HG02623 (cell line): ENCODE measurements at regions not wholly inside any gene's neighbourhood (a gene's known extent, or its start where the extent isn't known, plus 50 kb on each side); places are given as distances from the start of the nearest gene placed in this dataset.
"Not testable (repeated sequence)": the region's sequence is repeated elsewhere in the genome, so short reads cannot be mapped to it uniquely, and the experiment has no call there.

Experiments
- ATAC-seq: cut with Tn5 transposase; IDR thresholded peaks from one replicate; pipeline ENCODE4 v1.9.1; 2021; ENCODE audit warnings: moderate library complexity; ENCODE audit not compliant: unreplicated experiment

- no peak for ATAC-seq
Observed at GRCh38 chrX:140447150-140447549, 57.7 kb downstream of the SOX3 start.

DNA sequence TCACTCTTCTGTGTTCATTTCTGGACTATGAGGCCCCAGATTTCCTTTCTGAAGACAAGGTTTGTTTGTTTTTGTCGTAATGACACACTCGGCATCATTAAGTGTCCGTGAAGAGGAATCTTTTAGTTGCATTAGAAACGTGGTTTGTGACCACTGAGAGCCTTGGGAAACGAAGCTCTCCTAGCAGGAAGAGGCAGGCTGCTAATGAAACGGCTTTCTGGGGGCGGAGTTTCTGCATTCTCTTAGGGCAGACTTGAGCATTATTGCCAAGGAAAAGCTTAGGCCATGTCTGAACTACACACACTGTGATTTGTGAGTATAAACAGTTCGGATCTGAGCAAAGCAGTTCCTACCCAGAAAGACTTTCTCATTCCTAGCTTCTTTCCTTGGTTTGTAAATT is 64.0 kb downstream of the SOX3 start:
- no peak for ATAC-seq

DNA sequence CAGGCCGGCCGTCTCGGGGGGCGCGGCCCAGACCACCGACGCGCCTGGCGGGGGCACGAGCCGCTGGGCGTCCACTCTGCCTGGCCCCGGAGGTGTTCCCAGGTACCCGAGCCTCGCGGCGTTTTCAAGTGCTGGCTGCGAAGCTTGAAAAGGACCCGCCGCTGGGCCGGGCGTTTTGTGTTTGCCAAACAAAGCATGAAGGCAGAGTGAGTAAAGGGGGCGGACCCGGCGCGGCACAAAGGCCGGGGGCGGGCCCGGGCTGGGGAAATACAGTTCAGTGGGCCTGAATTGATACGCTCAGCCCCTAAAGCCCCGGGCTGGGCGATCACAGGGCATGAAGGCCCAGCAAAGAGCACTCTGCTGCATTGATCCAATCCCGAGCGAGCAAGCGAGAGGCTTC is 65.4 kb downstream of the SOX3 start:
- no peak for ATAC-seq

GRCh38 chrX:140434347-140434746 is 70.5 kb downstream of the SOX3 start:
- no peak for ATAC-seq

- ATAC-seq: no peak
Observed at GRCh38 chrX:140433582-140433981, 71.3 kb downstream of the SOX3 start.

DNA sequence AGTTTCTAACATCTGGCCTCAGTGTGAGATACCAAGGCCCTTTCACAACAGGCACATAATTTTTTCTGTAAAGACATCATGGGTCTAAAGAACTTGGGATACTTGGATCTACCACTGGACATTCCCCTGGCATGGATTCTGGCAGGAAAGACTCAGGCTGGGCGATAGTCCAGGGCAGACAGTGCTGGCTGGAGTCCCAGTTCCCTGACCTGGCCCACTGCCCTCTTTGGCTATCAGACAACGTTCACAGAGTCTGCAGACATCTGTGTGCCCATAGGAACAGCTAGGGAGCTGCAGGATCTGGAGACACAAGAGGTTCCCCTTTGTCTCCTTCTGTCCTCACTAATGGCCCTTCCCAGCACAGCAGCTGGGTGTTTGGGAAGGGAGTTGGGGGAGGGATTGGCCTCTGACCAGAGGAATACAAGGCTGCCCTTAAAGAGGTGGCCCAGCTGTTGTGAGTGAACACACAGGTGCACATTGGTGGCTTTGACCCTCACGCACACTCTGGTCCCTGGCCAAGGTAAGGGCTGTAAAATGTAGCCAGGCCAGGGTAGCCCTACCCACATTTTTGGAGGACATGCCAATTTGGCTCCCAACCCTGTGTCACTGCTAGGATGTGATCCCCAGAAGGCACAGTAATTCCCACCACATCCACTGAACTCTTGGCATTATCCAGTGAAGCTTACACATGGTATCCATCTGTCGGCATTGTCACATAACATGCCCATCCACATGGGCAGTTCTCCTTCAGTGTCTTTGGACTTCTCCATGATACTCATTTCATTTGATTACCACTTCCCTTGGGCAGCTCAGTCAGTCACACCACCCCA is 72.3 kb downstream of the SOX3 start:
- no peak for ATAC-seq

- no peak for ATAC-seq
Observed at GRCh38 chrX:140431521-140431920, 73.3 kb downstream of the SOX3 start.

GRCh38 chrX:140425712-140426395 is 79.0 kb downstream of the SOX3 start:
- no peak for ATAC-seq

DNA sequence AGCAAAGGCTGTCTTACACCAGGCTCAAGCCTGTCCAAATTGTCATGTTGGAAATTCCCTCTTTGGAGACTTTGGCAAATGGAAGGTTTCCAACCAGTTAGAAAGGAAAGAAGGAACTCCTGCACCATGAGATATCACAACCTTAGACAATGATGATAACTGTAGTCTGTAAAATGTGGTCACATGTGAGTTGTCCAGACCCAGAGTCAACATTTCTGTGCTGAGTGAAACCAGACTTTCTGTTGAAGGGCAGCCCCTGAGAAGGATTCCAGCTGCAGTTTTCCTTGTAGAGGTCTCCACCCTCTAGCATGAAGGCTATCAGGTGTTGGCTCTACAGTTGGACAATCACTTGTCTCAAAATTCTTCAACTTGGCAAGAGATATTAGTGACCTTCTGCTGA is 82.4 kb downstream of the SOX3 start:
- ATAC-seq: no peak

- ATAC-seq: not testable (repeated sequence)
Observed at GRCh38 chrX:140402131-140402530, 102.7 kb downstream of the SOX3 start.

- not testable (repeated sequence) for ATAC-seq
Observed at GRCh38 chrX:140396326-140396725, 108.5 kb downstream of the SOX3 start.

- no peak for ATAC-seq
Observed at GRCh38 chrX:140393507-140393906, 111.4 kb downstream of the SOX3 start.

DNA sequence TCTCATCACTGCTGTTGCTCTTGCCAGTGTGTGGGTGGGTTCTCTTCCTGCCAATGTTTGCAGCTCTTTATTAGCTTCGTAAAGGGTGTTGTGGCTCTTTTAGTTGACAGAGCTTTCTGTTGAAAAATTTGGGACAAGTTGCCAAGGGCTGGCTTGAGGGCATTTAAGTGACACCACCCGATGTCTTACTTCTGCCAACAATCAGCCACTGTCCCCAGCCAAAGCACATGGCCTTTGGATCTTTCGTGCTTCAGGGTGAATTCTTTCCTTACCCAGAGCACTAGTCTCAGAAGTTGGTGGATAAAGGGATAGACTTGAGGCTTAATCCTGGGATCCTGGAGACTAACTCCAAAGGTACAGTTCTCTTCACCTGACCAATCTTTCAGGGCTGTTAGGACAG is 113.6 kb downstream of the SOX3 start:
- no peak for ATAC-seq

DNA sequence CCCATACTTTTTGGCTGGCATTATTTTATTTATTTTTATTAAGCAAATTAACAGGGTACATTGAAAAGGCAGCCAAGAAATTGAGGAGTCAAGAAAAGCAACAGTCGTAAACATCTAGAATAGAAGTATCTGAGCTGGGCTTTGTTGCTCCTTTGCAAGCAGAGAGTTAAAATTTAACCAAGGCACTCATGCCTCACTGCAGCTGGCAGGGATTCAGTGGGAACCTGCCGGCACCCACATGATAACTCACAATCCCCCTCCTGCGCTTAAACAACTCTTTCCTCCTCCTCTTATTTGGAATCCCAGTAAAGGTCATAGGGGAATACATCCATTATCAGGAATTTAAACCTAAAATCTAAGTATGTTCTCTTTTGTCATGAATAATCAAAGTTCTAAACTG is 115.5 kb downstream of the SOX3 start:
- ATAC-seq: no peak

GRCh38 chrX:140362861-140363260 is 142.0 kb downstream of the SOX3 start:
- no peak for ATAC-seq

DNA sequence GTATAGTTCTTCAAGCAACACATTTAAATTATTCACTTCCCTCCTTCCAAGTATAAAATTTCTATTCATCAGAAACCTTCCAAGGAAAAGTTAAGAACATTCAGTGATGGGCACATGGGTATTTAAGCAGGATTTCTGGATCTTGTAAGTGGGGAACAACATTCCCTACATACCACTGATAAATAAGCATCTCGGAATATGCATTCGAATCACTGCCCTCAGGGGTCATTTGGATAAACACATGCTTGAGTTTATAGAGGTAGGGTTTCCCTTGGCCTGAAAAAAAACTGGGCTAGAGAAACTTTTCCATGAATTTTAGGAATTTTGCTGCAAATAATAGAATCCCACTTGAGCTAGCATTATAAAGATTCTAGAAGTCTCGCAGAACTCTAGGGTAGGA is 143.9 kb downstream of the SOX3 start:
- ATAC-seq: no peak

DNA sequence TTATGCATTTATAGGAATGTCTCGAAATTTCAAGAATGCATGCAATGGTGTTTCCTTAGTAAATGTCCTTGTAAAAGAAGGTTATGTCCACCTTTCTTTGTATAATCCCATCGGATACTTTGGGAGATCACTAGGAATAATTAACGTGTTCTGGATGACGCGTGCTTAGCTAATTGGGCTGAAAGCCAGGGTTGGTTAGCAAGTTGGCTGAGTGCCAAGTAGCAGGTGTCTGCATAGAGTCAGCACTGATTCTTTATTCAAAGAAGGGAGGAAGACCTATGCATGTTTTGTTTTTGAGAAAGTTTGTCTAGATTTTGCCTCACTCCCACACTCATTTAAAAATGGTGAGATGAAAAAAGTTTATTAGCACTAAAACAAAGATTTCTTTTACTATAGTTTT is 144.6 kb downstream of the SOX3 start:
- no peak for ATAC-seq

GRCh38 chrX:140355922-140356321 is 148.9 kb downstream of the SOX3 start:
- no peak for ATAC-seq

DNA sequence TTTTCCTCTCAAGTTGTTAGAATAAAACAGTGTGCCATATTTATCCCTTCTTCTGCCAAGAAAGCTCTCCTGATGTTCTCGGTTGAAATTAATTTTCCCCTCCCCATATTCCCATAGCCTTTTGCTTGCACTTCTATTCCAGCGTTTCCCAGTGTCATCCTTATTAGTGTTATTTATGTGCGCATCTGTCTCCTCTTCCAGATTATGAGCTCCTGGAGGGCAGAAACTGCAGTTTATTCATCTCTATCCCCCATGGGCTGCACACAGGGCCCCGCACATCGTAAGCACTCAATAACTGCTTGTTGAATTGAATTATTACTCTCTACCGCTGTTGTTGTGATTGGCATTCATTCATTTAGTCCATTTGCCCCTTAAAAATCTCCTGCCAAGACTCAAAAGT is 149.4 kb downstream of the SOX3 start:
- no peak for ATAC-seq

GRCh38 chrX:140354431-140355120 is 150.3 kb downstream of the SOX3 start:
- no peak for ATAC-seq

DNA sequence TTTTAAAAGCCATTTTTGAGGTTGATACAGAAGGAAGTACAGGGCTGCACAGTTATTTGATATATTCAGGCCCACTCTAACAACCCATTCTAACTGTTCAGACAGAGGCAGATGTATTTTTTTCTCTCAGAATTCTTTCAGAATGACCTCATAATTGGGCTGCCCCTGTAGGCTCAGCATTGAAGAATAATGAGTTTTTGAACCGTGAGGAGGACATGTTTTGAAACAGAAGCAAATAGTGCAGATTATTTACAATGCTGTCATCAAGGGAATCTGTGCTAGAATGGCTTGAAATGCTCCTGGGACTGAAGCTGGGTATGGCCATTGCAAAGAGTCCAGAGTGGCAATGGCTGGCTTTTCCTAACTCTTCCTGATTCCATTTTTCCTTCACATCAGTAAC is 158.1 kb downstream of the SOX3 start:
- ATAC-seq: no peak
